CD8-positive, alpha-beta memory T cell (primary cell): ENCODE measurements at regions not wholly inside any gene's neighbourhood (a gene's known extent, or its start where the extent isn't known, plus 50 kb on each side); places are given as distances from the start of the nearest gene placed in this dataset.

Experiments used
- CTCF ChIA-PET: fragments of 350-600 bp; sonication (Branson Sonifier 250); formaldehyde crosslinking; loops from one replicate; lab custom pipeline; 2021; ENCODE audit warnings: antibody characterized with exemption; lab: Charles Lee
- POLR2A ChIA-PET: fragments of 350-600 bp; sonication (Branson Sonifier 250); formaldehyde crosslinking; loops from one replicate; lab custom pipeline; 2021; ENCODE audit warnings: antibody characterized with exemption; lab: Charles Lee
- DNase-seq, 5 donors: peaks; one replicate each; pipeline versions ENCODE4 v3.0.0 to v3.0.0-alpha.2; 2020 to 2022; ENCODE audit warnings: mixed read lengths in 1 of 5
- H3K27ac ChIP-seq: one replicate; pipeline ENCODE4 v1.7.0; 2013; ENCODE audit warnings: low read depth, mild to moderate bottlenecking, low read length, moderate library complexity
- H3K27me3 ChIP-seq: 2 replicates; pipeline ENCODE4 v1.7.0; 2013; ENCODE audit warnings: low read length, mild to moderate bottlenecking; ENCODE audit not compliant: insufficient read depth, poor library complexity, severe bottlenecking
- H3K36me3 ChIP-seq: 2 replicates; pipeline ENCODE4 v1.7.0; 2013; ENCODE audit warnings: mild to moderate bottlenecking, low read length, moderate library complexity; ENCODE audit not compliant: insufficient read depth
- H3K4me1 ChIP-seq: 2 replicates; pipeline ENCODE4 v1.7.0; 2013; ENCODE audit warnings: mild to moderate bottlenecking, low read length, moderate library complexity; ENCODE audit not compliant: insufficient read depth
- H3K4me3 ChIP-seq: 2 replicates; pipeline ENCODE4 v1.7.0; 2013; ENCODE audit warnings: mild to moderate bottlenecking, low read length
- H3K9me3 ChIP-seq: 2 replicates; pipeline ENCODE4 v1.7.0; 2013; ENCODE audit warnings: mild to moderate bottlenecking, low read length
- H3K27ac Mint-ChIP-seq, 8 donors: one replicate each; pipeline ENCODE4 v1.8.0; 2020 to 2021; ENCODE audit warnings: mixed read lengths in 8 of 8, mild to moderate bottlenecking in 6 of 8, inconsistent platforms in 3 of 8, moderate library complexity in 3 of 8
- H3K27me3 Mint-ChIP-seq, 2 donors: one replicate each; pipeline ENCODE4 v1.8.0; 2020 to 2021; ENCODE audit warnings: mixed read lengths in 2 of 2, mild to moderate bottlenecking in 1 of 2, moderate library complexity in 1 of 2
- H3K36me3 Mint-ChIP-seq, 3 donors: one replicate each; pipeline ENCODE4 v1.8.0; 2020 to 2021; ENCODE audit warnings: mixed read lengths in 3 of 3, inconsistent platforms in 1 of 3, mild to moderate bottlenecking in 1 of 3
- H3K4me1 Mint-ChIP-seq, 3 donors: one replicate each; pipeline ENCODE4 v1.8.0; 2020 to 2021; ENCODE audit warnings: mixed read lengths in 3 of 3, inconsistent platforms in 1 of 3, mild to moderate bottlenecking in 1 of 3
- H3K4me3 Mint-ChIP-seq, 7 donors: one replicate each; pipeline ENCODE4 v1.8.0; 2020 to 2021; ENCODE audit warnings: mixed read lengths in 7 of 7, mild to moderate bottlenecking in 6 of 7, moderate library complexity in 4 of 7, inconsistent platforms in 2 of 7
- H3K9me3 Mint-ChIP-seq, 5 donors: one replicate each; pipeline ENCODE4 v1.8.0; 2020 to 2022; ENCODE audit warnings: mixed read lengths in 5 of 5, mild to moderate bottlenecking in 3 of 5, moderate library complexity in 2 of 5, inconsistent platforms in 1 of 5

DNA sequence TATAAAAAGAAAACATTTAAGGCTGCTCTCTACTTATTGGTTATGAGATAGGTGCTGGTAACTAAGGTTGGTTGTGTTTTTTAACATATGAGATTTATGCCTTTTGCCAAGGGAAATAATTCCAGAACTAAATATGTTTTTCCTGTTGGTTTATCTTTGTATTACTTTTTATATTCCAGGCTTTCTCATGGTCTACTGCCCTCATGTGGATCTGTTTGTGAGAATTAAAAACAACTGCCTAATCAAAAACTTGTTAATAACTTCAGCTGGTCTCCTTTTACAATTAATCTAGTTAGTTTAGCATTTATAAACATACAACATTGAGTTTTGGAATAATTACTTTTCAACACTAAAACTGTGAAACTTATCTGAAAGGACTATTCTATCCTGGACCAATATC, 1208.3 kb downstream of the ADGRL3 start:
- no peaks in the 10 kb centered on the region for H3K4me1 ChIP-seq
- no peaks in the 10 kb centered on the region for H3K36me3 ChIP-seq
- H3K9me3 ChIP-seq = no peaks in the 10 kb centered on the region
- Mint-ChIP-seq H3K9me3 (peaks cover 3 to 44% (median 19%) of the 10 kb centered on the region in 5 donors), H3K4me1 (no peaks in the 10 kb centered on the region), H3K4me3 (no peak overlapping the region), H3K27ac (no peak overlapping the region), H3K27me3 (no peaks in the 10 kb centered on the region), H3K36me3 (no peaks in the 10 kb centered on the region)
- H3K27ac ChIP-seq = no peak overlapping the region
- H3K4me3 ChIP-seq = no peak overlapping the region
- no peaks in the 10 kb centered on the region for H3K27me3 ChIP-seq
- ChIA-PET POLR2A (no interaction called here), CTCF (no interaction called here)
- DNase-seq = no peak

DNA sequence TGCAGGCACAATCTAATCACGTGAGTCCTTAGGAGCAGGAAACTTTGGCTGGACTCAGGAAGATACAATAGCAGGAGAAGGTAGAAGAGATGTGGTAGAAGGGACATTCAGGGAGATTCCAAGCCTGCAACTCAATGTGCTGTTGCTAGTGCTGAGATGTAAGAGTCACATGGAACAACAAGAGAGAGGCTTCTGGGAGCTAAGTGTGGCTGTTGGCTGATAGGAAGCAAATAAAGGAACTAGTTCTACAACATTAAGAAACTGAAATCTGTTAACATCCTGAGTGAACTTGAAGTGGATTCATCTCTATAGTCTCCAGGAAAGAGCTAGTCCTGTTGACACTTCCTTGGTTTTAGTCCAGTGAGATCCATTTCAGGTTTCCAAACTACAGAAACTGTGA, 1207.4 kb downstream of the ADGRL3 start:
- DNase-seq = no peak
- Mint-ChIP-seq H3K4me1 (no peaks in the 10 kb centered on the region), H3K27ac (no peak overlapping the region), H3K36me3 (no peaks in the 10 kb centered on the region), H3K4me3 (no peak overlapping the region), H3K9me3 (peaks cover 3 to 44% (median 19%) of the 10 kb centered on the region in 5 donors), H3K27me3 (no peaks in the 10 kb centered on the region)
- no peaks in the 10 kb centered on the region for H3K4me1 ChIP-seq
- H3K9me3 ChIP-seq = no peaks in the 10 kb centered on the region
- H3K36me3 ChIP-seq = no peaks in the 10 kb centered on the region
- CTCF ChIA-PET = no interaction called here
- H3K4me3 ChIP-seq = no peak overlapping the region
- H3K27me3 ChIP-seq = no peaks in the 10 kb centered on the region
- H3K27ac ChIP-seq = no peak overlapping the region
- POLR2A ChIA-PET = no interaction called here

DNA sequence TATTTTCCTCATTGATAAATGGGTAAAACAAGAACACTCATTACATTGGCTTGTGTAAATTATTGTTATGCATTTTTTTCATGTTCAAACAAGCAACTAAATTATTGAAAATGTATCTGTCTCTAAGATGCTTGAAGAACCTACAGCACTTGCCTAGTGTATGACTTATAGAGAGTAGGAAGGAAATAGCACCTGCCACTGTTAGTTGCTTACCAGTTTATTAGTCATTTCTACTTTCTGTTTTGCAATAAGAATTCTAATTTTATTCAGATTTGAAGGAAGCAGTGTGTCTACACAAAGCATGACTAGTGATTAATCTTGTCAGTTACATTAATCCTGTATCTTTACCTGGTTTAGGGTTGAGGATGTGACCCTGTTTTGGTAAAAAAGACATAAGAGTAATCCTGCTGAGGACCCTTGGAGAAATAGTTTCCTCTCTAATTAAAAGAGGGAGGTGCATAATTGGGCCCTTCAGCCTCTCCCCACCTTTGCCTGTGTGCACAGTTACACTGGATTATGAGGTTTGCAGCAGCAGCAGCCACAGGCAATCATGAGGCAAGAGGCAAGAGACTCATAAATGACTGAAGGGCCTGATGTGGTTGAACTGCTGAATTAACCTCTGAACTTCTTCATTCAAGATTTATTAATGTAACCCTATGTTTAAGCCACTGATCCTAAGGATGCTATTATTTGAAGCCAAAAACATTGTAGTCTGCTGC, 1202.1 kb downstream of the ADGRL3 start:
- H3K27me3 Mint-ChIP-seq = no peaks in the 10 kb centered on the region
- H3K4me3 ChIP-seq = no peak overlapping the region
- H3K4me1 ChIP-seq = no peaks in the 10 kb centered on the region
- H3K9me3 ChIP-seq = no peaks in the 10 kb centered on the region
- POLR2A ChIA-PET = no interaction called here
- peaks cover 3 to 31% (median 14%) of the 10 kb centered on the region in 5 donors for H3K9me3 Mint-ChIP-seq
- H3K4me3 Mint-ChIP-seq = no peak overlapping the region
- H3K27ac Mint-ChIP-seq = no peak overlapping the region
- no peaks in the 10 kb centered on the region for H3K27me3 ChIP-seq
- DNase-seq = no peak
- H3K4me1 Mint-ChIP-seq = no peaks in the 10 kb centered on the region
- H3K36me3 ChIP-seq = no peaks in the 10 kb centered on the region
- no peak overlapping the region for H3K27ac ChIP-seq
- H3K36me3 Mint-ChIP-seq = no peaks in the 10 kb centered on the region
- CTCF ChIA-PET = no interaction called here

DNA sequence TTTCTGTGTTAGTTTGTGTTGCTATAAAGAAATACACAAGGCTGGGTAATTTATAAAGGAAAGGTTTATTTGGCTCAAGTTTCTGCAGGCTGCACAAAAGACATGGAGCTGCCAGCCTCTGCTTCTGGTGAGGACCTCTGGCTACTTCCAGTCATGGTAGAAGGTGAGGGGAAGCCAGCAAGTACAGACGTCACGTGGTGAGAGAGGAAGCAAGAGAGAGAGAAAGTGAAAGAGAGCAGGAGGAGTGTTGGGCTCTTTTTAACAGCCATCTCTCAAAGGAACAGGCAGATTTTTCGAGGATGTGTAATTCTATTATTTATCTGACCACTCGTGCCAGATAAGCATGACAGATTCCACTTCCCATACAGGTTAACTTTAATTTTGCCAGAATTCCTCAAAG, 1199.1 kb downstream of the ADGRL3 start:
- H3K27me3 Mint-ChIP-seq = no peaks in the 10 kb centered on the region
- H3K9me3 Mint-ChIP-seq = peaks cover 4 to 28% (median 8%) of the 10 kb centered on the region in 5 donors
- ChIA-PET POLR2A (no interaction called here), CTCF (no interaction called here)
- H3K27ac ChIP-seq = no peak overlapping the region
- no peaks in the 10 kb centered on the region for H3K27me3 ChIP-seq
- H3K9me3 ChIP-seq = no peaks in the 10 kb centered on the region
- no peaks in the 10 kb centered on the region for H3K4me1 ChIP-seq
- no peaks in the 10 kb centered on the region for H3K36me3 Mint-ChIP-seq
- H3K4me1 Mint-ChIP-seq = no peaks in the 10 kb centered on the region
- no peak overlapping the region for H3K4me3 ChIP-seq
- H3K27ac Mint-ChIP-seq = no peak overlapping the region
- no peak for DNase-seq
- no peak overlapping the region for H3K4me3 Mint-ChIP-seq
- no peaks in the 10 kb centered on the region for H3K36me3 ChIP-seq

DNA sequence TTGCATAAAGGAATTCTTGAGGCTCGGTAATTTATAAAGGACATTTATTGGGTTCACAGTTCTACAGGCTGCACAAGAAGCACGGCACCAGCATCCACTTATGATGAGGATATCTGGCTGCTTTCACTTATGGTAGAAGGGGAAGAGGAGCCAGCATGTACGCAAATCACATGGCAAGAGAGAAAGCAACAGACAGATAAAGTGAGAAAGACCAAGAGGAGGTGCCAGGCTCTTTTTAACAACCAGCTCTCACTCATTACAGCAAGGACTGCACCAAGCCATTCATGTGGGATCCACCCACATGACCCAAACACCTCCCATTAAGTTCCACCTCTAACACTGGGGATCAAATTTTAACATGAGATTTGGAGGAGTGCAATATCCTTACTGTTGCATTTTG, 1198.2 kb downstream of the ADGRL3 start:
- no peaks in the 10 kb centered on the region for H3K27me3 ChIP-seq
- H3K36me3 Mint-ChIP-seq = no peaks in the 10 kb centered on the region
- no peaks in the 10 kb centered on the region for H3K36me3 ChIP-seq
- no peaks in the 10 kb centered on the region for H3K4me1 ChIP-seq
- no peak for DNase-seq
- no peaks in the 10 kb centered on the region for H3K4me1 Mint-ChIP-seq
- H3K4me3 ChIP-seq = no peak overlapping the region
- ChIA-PET POLR2A (no interaction called here), CTCF (no interaction called here)
- H3K4me3 Mint-ChIP-seq = no peak overlapping the region
- H3K27me3 Mint-ChIP-seq = no peaks in the 10 kb centered on the region
- no peak overlapping the region for H3K27ac ChIP-seq
- H3K27ac Mint-ChIP-seq = no peak overlapping the region
- no peaks in the 10 kb centered on the region for H3K9me3 ChIP-seq
- peaks cover 4 to 19% (median 8%) of the 10 kb centered on the region in 5 donors for H3K9me3 Mint-ChIP-seq

DNA sequence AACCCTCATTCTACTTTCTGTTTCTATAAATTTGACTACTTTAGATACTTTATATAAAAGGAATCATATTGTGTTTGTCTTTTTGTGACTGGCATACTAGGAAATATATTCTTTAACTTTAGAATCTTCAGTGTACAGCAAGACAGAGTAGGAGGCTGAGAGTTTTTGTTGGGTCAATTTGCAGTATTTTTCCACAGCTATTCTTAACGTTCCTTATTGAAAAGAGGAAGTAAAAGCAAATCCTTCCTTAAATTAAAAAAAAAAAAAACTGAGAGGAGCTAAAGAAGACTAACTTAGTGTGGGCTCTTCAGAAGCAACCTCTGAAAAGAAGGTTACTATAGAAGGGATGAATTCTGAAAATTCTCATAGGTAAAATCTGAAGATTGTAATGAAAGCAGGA, 1194.6 kb downstream of the ADGRL3 start:
- CTCF ChIA-PET = no interaction called here
- peak overlapping the region in 1 of 8 donors; percentile 41 for H3K27ac Mint-ChIP-seq
- no peaks in the 10 kb centered on the region for H3K36me3 Mint-ChIP-seq
- no peak overlapping the region for H3K4me3 ChIP-seq
- H3K27me3 Mint-ChIP-seq = no peaks in the 10 kb centered on the region
- H3K4me3 Mint-ChIP-seq = no peak overlapping the region
- no peaks in the 10 kb centered on the region for H3K4me1 Mint-ChIP-seq
- no peaks in the 10 kb centered on the region for H3K27me3 ChIP-seq
- H3K4me1 ChIP-seq = no peaks in the 10 kb centered on the region
- POLR2A ChIA-PET = no interaction called here
- H3K27ac ChIP-seq = no peak overlapping the region
- H3K36me3 ChIP-seq = no peaks in the 10 kb centered on the region
- no peak for DNase-seq
- H3K9me3 ChIP-seq = no peaks in the 10 kb centered on the region
- peaks cover 4 to 33% (median 6%) of the 10 kb centered on the region in 5 donors for H3K9me3 Mint-ChIP-seq

DNA sequence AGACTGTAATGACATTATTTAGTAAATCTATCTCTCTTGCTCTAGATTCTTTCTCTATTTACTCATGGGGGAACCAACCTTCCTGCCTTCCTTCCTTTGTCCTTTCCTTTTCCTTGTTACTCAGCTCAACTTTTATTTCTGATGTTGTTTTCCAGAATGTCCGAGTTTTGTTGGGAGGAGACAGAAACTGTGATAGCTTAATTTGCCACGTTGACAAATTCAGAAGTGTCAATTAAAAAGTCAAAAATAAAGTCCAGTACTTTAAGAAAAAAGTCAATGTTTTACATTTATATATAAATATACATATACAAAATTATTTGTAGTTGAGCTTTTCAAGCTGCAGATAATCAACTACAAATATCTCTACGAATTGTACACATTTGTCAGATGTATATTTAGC, 1187.7 kb downstream of the ADGRL3 start:
- no peak overlapping the region for H3K4me3 ChIP-seq
- H3K36me3 ChIP-seq = no peaks in the 10 kb centered on the region
- Mint-ChIP-seq H3K27ac (no peak overlapping the region), H3K27me3 (no peaks in the 10 kb centered on the region), H3K4me1 (no peaks in the 10 kb centered on the region), H3K36me3 (no peaks in the 10 kb centered on the region), H3K4me3 (no peak overlapping the region), H3K9me3 (peaks cover 5 to 42% (median 11%) of the 10 kb centered on the region in 5 donors)
- no peaks in the 10 kb centered on the region for H3K27me3 ChIP-seq
- ChIA-PET CTCF (no interaction called here), POLR2A (no interaction called here)
- DNase-seq = no peak
- H3K9me3 ChIP-seq = no peaks in the 10 kb centered on the region
- H3K4me1 ChIP-seq = no peaks in the 10 kb centered on the region
- no peak overlapping the region for H3K27ac ChIP-seq

DNA sequence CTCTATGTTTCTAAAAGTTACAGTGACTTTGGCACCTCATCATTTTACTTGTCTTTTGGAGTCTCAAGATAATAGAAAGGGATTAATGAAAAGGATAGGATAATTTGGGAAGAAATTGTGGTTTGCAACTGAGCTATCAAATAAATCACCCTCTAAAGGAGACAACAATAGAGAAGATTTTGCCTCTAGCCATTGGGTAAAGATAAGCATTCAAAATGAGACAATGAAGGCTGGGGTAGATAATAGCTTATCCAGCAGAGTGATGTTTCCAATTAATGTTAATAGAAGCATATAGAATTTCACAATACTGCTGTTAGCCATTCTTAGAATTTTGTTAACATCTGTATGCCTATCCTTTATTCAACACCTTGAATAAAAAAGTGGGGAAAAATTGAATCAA, 1177.6 kb downstream of the ADGRL3 start:
- ChIA-PET POLR2A (no interaction called here), CTCF (no interaction called here)

More for the DNA sequence above, 1177.6 kb downstream of the ADGRL3 start:
- Mint-ChIP-seq H3K27ac (no peak overlapping the region), H3K4me1 (no peaks in the 10 kb centered on the region), H3K9me3 (peaks cover 1 to 49% (median 9%) of the 10 kb centered on the region in 5 donors), H3K36me3 (no peaks in the 10 kb centered on the region), H3K27me3 (no peaks in the 10 kb centered on the region), H3K4me3 (no peak overlapping the region)
- H3K4me1 ChIP-seq = no peaks in the 10 kb centered on the region
- no peak for DNase-seq
- H3K27me3 ChIP-seq = no peaks in the 10 kb centered on the region
- no peak overlapping the region for H3K27ac ChIP-seq
- H3K9me3 ChIP-seq = no peaks in the 10 kb centered on the region
- H3K4me3 ChIP-seq = no peak overlapping the region
- no peaks in the 10 kb centered on the region for H3K36me3 ChIP-seq
